ENCODE measurements at regions not wholly inside any gene's neighbourhood (a gene's known extent, or its start where the extent isn't known, plus 50 kb on each side); places are given as distances from the start of the nearest gene placed in this dataset.

- intact Hi-C loops (cut with DNase I), result no loop called here
- ATAC-seq (ENCODE audit: poor library complexity) (no peak), DNase-seq (no peak)
These were observed 286.9 kb upstream of the NXPH2 start for GRCh38 chr2:139067072-139067471.

- intact Hi-C loops (cut with DNase I), result no loop called here
- DNase-seq, result no peak
- no peak for ATAC-seq (ENCODE audit: poor library complexity)
These were observed 284.0 kb upstream of the NXPH2 start for GRCh38 chr2:139064159-139064558.

GRCh38 chr2:139059617-139060016, 279.4 kb upstream of the NXPH2 start:
- DNase-seq (no peak), ATAC-seq (ENCODE audit: poor library complexity) (no peak)
- intact Hi-C loops (cut with DNase I), result no loop called here

GRCh38 chr2:139055202-139055601, 275.0 kb upstream of the NXPH2 start:
- intact Hi-C loops (cut with DNase I), result no loop called here
- DNase-seq (no peak), ATAC-seq (ENCODE audit: poor library complexity) (no peak)

- DNase-seq, result no peak
- intact Hi-C loops (cut with DNase I), result no loop called here
- no peak for ATAC-seq (ENCODE audit: poor library complexity)
These were observed 267.8 kb upstream of the NXPH2 start for GRCh38 chr2:139048017-139048416.

GRCh38 chr2:139045524-139045923, 265.3 kb upstream of the NXPH2 start:
- DNase-seq (no peak), ATAC-seq (ENCODE audit: poor library complexity) (no peak)
- intact Hi-C loops (cut with DNase I), result no loop called here

GRCh38 chr2:139034064-139034463, 253.9 kb upstream of the NXPH2 start:
- intact Hi-C loops (cut with DNase I), result no loop called here
- ATAC-seq (ENCODE audit: poor library complexity) (no peak), DNase-seq (no peak)

GRCh38 chr2:139033300-139033699, 253.1 kb upstream of the NXPH2 start:
- intact Hi-C loops (cut with DNase I), result no loop called here
- no peak for ATAC-seq (ENCODE audit: poor library complexity)
- DNase-seq, result no peak

GRCh38 chr2:139031722-139032121, 251.5 kb upstream of the NXPH2 start:
- ATAC-seq (ENCODE audit: poor library complexity) (no peak), DNase-seq (no peak)
- intact Hi-C loops (cut with DNase I), result no loop called here

- intact Hi-C loops (cut with DNase I), result no loop called here
- DNase-seq, result no peak
- no peak for ATAC-seq (ENCODE audit: poor library complexity)
These were observed 240.1 kb upstream of the NXPH2 start for GRCh38 chr2:139020287-139020686.

GRCh38 chr2:139018252-139018651, 238.1 kb upstream of the NXPH2 start:
- no peak for ATAC-seq (ENCODE audit: poor library complexity)
- intact Hi-C loops (cut with DNase I), result no loop called here
- no peak for DNase-seq

GRCh38 chr2:139007130-139007529, 226.9 kb upstream of the NXPH2 start:
- intact Hi-C loops (cut with DNase I), result no loop called here
- DNase-seq, result no peak
- no peak for ATAC-seq (ENCODE audit: poor library complexity)

- ATAC-seq (ENCODE audit: poor library complexity), result no peak
- intact Hi-C loops (cut with DNase I), result no loop called here
- DNase-seq, result no peak
These were observed 220.1 kb upstream of the NXPH2 start for GRCh38 chr2:139000131-139000785.

- DNase-seq, result no peak
- intact Hi-C loops (cut with DNase I), result no loop called here
- ATAC-seq (ENCODE audit: poor library complexity), result no peak
These were observed 217.8 kb upstream of the NXPH2 start for GRCh38 chr2:138997856-138998517.

GRCh38 chr2:138997346-138997745, 217.2 kb upstream of the NXPH2 start:
- ATAC-seq (ENCODE audit: poor library complexity) (no peak), DNase-seq (no peak)
- intact Hi-C loops (cut with DNase I), result no loop called here

- ATAC-seq (ENCODE audit: poor library complexity), result no peak
- intact Hi-C loops (cut with DNase I), result no loop called here
- no peak for DNase-seq
These were observed 214.3 kb upstream of the NXPH2 start for GRCh38 chr2:138994502-138994901.

- intact Hi-C loops (cut with DNase I), result no loop called here
- DNase-seq, result no peak
- ATAC-seq (ENCODE audit: poor library complexity), result no peak
These were observed 205.7 kb upstream of the NXPH2 start for GRCh38 chr2:138985881-138986280.

GRCh38 chr2:138979131-138979785, 199.1 kb upstream of the NXPH2 start:
- intact Hi-C loops (cut with DNase I), result no loop called here
- DNase-seq (no peak), ATAC-seq (ENCODE audit: poor library complexity) (no peak)

- intact Hi-C loops (cut with DNase I), result no loop called here
- ATAC-seq (ENCODE audit: poor library complexity), result no peak
- no peak for DNase-seq
These were observed 194.5 kb upstream of the NXPH2 start for GRCh38 chr2:138974651-138975050.

GRCh38 chr2:138964418-138964817, 184.2 kb upstream of the NXPH2 start:
- no peak for ATAC-seq (ENCODE audit: poor library complexity)
- DNase-seq, result no peak
- intact Hi-C loops (cut with DNase I), result no loop called here

Measured in Right ventricle myocardium superior (tissue), 1 donor.